Neural progenitor cell (in vitro differentiated cells): ENCODE measurements at regions not wholly inside any gene's neighbourhood (a gene's known extent, or its start where the extent isn't known, plus 50 kb on each side); places are given as distances from the start of the nearest gene placed in this dataset.

Experiments
- DNase-seq: peaks from one replicate; pipeline ENCODE4 v3.0.0-alpha.2; 2016; ENCODE audit warnings: low spot score
- H2AFZ ChIP-seq: fragments of 200-600 bp; sonication (generic); replicated peaks from 2 replicates; pipeline ENCODE4 v1.6.1; 2016; ENCODE audit warnings: antibody characterized with exemption
- H3F3A ChIP-seq: fragments of 200-600 bp; sonication (generic); 2 replicates; pipeline ENCODE4 v1.6.1; 2016; ENCODE audit warnings: antibody characterized with exemption, low read depth
- H3K27ac ChIP-seq: fragments of 200-600 bp; sonication (generic); 2 replicates; pipeline ENCODE4 v1.5.1; 2016; ENCODE audit warnings: mild to moderate bottlenecking
- H3K27me3 ChIP-seq: fragments of 200-600 bp; sonication (generic); 2 replicates; pipeline ENCODE4 v1.6.1; 2016; ENCODE audit warnings: mild to moderate bottlenecking, moderate library complexity
- H3K36me3 ChIP-seq: fragments of 200-600 bp; sonication (generic); 2 replicates; pipeline ENCODE4 v1.5.1; 2016
- H3K4me1 ChIP-seq: fragments of 200-600 bp; sonication (generic); 2 replicates; pipeline ENCODE4 v1.6.1; 2016; ENCODE audit warnings: mixed run types
- H3K4me2 ChIP-seq: fragments of 200-600 bp; sonication (generic); 2 replicates; pipeline ENCODE4 v1.6.1; 2016
- H3K4me3 ChIP-seq: fragments of 200-600 bp; sonication (generic); 2 replicates; pipeline ENCODE4 v1.5.1; 2016
- H3K79me2 ChIP-seq: fragments of 200-600 bp; sonication (generic); 2 replicates; pipeline ENCODE4 v1.6.1; 2016; ENCODE audit warnings: low read depth
- H3K9ac ChIP-seq: fragments of 200-600 bp; sonication (generic); 2 replicates; pipeline ENCODE4 v1.6.1; 2016
- H3K9me3 ChIP-seq: fragments of 200-600 bp; sonication (generic); 2 replicates; pipeline ENCODE4 v1.5.1; 2016; ENCODE audit warnings: low read depth
- H4K20me1 ChIP-seq: fragments of 200-600 bp; sonication (generic); 2 replicates; pipeline ENCODE4 v1.6.1; 2016; ENCODE audit warnings: low read depth
- H3K27ac Mint-ChIP-seq: 3 replicates; pipeline ENCODE4 v1.8.0; 2021; ENCODE audit warnings: mixed read lengths
- H3K27me3 Mint-ChIP-seq: 2 replicates; pipeline ENCODE4 v1.8.0; 2022; ENCODE audit warnings: low read depth, mild to moderate bottlenecking, inconsistent platforms, moderate library complexity, mixed read lengths; ENCODE audit not compliant: insufficient read depth
- H3K36me3 Mint-ChIP-seq: 3 replicates; pipeline ENCODE4 v1.8.0; 2021; ENCODE audit warnings: mixed read lengths
- H3K4me1 Mint-ChIP-seq: 3 replicates; pipeline ENCODE4 v1.8.0; 2021; ENCODE audit warnings: mixed read lengths
- H3K4me3 Mint-ChIP-seq: 3 replicates; pipeline ENCODE4 v1.8.0; 2021; ENCODE audit warnings: mild to moderate bottlenecking, moderate library complexity, mixed read lengths
- H3K9me3 Mint-ChIP-seq: 3 replicates; pipeline ENCODE4 v1.8.0; 2020; ENCODE audit warnings: mixed read lengths
- CTCF ChIP-seq: fragments of 200-600 bp; sonication (generic); IDR thresholded peaks from 2 replicates; pipeline ENCODE4 v1.5.1; 2017; ENCODE audit warnings: antibody characterized with exemption, mild to moderate bottlenecking
- EZH2 ChIP-seq: fragments of 200-600 bp; sonication (generic); IDR thresholded peaks from 2 replicates; pipeline ENCODE4 v1.6.1; 2017; ENCODE audit warnings: antibody characterized with exemption, mild to moderate bottlenecking, moderate library complexity
- EZH2phosphoT487 ChIP-seq: fragments of 200-600 bp; sonication (generic); IDR thresholded peaks from 2 replicates; pipeline ENCODE4 v1.6.1; 2017; ENCODE audit warnings: antibody characterized with exemption

GRCh38 chr17:83194186-83194561 is 114.8 kb downstream of the METRNL start:
- Mint-ChIP-seq H3K36me3 (no peaks in the 10 kb centered on the region), H3K4me3 (no peak overlapping the region), H3K4me1 (peaks cover 3% of the 10 kb centered on the region), H3K27me3 (peaks cover 6% of the 10 kb centered on the region), H3K9me3 (peaks cover 10% of the 10 kb centered on the region), H3K27ac (no peak overlapping the region)
- no peaks in the 10 kb centered on the region for H3K4me1 ChIP-seq
- no peaks in the 10 kb centered on the region for H3K36me3 ChIP-seq
- no peak overlapping the region for H3K9ac ChIP-seq
- H3F3A ChIP-seq: no peaks in the 10 kb centered on the region
- no peak overlapping the region for H3K27ac ChIP-seq
- TF ChIP-seq CTCF (no peak), EZH2phosphoT487 (no peak), EZH2 (no peak)
- H3K4me2 ChIP-seq: no peak overlapping the region
- H3K9me3 ChIP-seq: no peaks in the 10 kb centered on the region
- H3K4me3 ChIP-seq: no peak overlapping the region
- DNase-seq: no peak
- H2AFZ ChIP-seq: no peak overlapping the region
- no peaks in the 10 kb centered on the region for H3K27me3 ChIP-seq
- H4K20me1 ChIP-seq: no peaks in the 10 kb centered on the region
- H3K79me2 ChIP-seq: no peaks in the 10 kb centered on the region

DNA sequence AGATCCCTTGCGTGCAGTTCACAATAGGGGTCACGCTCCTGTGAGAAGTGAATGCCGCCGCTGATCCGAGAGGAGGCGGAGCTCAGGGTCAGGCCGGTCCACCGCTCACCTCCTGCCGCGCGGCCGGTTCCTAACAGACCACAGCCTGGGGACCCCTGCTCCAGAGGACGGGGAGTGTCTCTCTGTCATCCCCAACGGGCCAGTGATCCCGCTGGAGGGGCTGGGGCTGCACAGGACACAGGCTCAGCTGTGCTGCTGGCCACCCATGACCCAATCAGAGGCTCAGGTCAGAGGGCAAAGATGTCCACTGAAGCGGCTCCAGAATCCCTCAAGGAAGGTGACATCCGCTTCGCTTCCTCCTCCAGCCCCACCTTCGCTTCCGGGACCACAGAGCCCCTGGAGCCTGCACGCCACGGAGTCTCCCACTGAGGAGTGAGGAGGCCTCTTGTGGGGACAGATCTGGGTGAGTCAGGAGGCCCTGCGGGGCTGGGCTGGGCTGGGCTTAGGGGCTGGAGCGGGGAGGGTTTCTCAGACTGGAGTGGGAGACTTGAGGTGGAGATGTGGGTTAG is 115.4 kb downstream of the METRNL start:
- no peaks in the 10 kb centered on the region for H3K27me3 ChIP-seq
- no peaks in the 10 kb centered on the region for H3K4me1 ChIP-seq
- H3F3A ChIP-seq: no peaks in the 10 kb centered on the region
- Mint-ChIP-seq H3K9me3 (peaks cover 10% of the 10 kb centered on the region), H3K36me3 (no peaks in the 10 kb centered on the region), H3K4me3 (no peak overlapping the region), H3K27me3 (peaks cover 5% of the 10 kb centered on the region), H3K27ac (no peak overlapping the region), H3K4me1 (peaks cover 2% of the 10 kb centered on the region)
- no peak overlapping the region for H3K4me2 ChIP-seq
- H3K9me3 ChIP-seq: no peaks in the 10 kb centered on the region
- H3K4me3 ChIP-seq: no peak overlapping the region
- no peaks in the 10 kb centered on the region for H3K79me2 ChIP-seq
- no peaks in the 10 kb centered on the region for H3K36me3 ChIP-seq
- no peak overlapping the region for H2AFZ ChIP-seq
- DNase-seq: no peak
- no peak overlapping the region for H3K27ac ChIP-seq
- no peaks in the 10 kb centered on the region for H4K20me1 ChIP-seq
- H3K9ac ChIP-seq: no peak overlapping the region
- TF ChIP-seq CTCF (no peak), EZH2 (no peak), EZH2phosphoT487 (no peak)

DNA sequence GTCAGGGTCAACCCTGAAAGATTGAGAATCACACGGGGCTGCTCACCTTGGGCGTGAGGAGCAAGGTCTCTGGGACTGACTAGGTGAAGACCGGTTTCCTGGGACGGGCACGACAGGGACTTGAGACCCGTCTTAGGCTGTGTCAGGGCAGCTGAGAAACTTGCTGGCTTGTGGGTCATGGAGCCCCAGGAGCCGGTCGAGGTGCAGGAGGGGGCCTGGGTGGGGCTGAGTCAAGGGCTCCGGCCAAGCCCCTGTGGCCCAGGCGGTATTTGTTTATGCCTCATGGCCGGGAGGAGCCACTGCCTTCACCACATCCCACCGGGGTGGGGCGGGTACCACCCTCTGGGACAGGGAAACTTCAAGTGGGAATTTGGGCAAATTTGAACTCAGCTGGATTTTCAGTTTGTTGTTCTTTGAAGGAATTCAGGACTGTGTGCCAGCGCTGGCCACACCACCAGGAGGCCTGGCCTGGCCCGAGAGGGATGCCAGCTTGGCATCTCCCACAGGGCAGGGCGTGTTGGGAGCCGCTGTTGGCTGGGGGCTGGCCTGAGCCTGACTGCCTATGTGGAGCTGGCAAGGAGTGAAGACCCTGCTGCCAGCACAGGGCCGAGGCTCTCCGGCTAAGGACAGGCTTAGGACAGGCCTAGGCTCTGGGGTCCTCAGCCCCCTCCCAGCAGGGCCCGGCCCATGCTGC is 116.1 kb downstream of the METRNL start:
- Histone ChIP-seq H3K4me3 (no peak overlapping the region), H3K4me1 (no peaks in the 10 kb centered on the region), H3K27ac (no peak overlapping the region), H3K79me2 (no peaks in the 10 kb centered on the region), H3K36me3 (no peaks in the 10 kb centered on the region), H3K4me2 (no peak overlapping the region), H4K20me1 (no peaks in the 10 kb centered on the region), H3K9me3 (no peaks in the 10 kb centered on the region), H3K9ac (no peak overlapping the region), H2AFZ (no peak overlapping the region), H3K27me3 (no peaks in the 10 kb centered on the region), H3F3A (no peaks in the 10 kb centered on the region)
- no peak for TF ChIP-seq EZH2phosphoT487
- no peak for TF ChIP-seq EZH2
- TF ChIP-seq CTCF: no peak
- Mint-ChIP-seq H3K27ac (no peak overlapping the region), H3K9me3 (peaks cover 10% of the 10 kb centered on the region), H3K4me3 (no peak overlapping the region), H3K4me1 (no peaks in the 10 kb centered on the region), H3K36me3 (no peaks in the 10 kb centered on the region), H3K27me3 (peaks cover 5% of the 10 kb centered on the region)
- DNase-seq: no peak
